ENCODE measurements at regions not wholly inside any gene's neighbourhood (a gene's known extent, or its start where the extent isn't known, plus 50 kb on each side); places are given as distances from the start of the nearest gene placed in this dataset.

DNA sequence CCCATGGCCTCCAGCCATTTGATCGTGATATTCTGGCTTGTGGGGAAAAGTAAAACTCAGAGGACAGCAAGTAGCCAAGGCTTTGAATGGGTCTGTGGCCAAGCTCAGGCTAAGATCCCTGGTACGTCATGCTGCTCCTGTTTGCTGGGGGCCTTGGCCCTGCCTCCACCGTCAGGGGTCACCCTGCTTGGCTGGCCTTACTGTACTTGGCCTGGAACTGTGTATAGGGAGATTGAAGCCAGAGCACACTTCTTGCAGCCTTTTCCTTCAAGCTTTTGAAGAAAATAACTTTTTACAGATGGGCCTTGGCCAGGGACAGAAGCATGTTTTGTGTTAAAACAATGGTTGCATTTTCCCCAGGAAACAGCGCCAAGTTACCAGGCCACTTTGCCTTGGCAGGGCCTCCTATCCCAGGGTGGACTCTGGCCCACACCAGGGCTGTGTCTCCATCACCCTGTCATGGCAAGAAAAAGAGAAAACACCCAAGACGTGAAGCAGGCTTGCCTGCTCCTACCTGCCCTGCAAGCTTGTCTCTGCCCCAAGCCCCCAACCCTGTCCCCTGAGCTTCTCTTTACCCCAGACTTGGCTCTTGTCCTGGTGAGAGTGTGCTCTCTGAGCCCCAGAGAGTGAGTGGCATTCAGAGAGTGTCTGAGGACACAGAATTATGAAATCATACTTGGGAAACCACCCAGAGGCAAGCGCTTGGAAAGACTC is 286.9 kb downstream of the GADD45G start:
- TF ChIP-seq, protein P1, sequence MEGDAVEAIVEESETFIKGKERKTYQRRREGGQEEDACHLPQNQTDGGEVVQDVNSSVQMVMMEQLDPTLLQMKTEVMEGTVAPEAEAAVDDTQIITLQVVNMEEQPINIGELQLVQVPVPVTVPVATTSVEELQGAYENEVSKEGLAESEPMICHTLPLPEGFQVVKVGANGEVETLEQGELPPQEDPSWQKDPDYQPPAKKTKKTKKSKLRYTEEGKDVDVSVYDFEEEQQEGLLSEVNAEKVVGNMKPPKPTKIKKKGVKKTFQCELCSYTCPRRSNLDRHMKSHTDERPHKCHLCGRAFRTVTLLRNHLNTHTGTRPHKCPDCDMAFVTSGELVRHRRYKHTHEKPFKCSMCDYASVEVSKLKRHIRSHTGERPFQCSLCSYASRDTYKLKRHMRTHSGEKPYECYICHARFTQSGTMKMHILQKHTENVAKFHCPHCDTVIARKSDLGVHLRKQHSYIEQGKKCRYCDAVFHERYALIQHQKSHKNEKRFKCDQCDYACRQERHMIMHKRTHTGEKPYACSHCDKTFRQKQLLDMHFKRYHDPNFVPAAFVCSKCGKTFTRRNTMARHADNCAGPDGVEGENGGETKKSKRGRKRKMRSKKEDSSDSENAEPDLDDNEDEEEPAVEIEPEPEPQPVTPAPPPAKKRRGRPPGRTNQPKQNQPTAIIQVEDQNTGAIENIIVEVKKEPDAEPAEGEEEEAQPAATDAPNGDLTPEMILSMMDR (IDR thresholded peaks at IDR 0.05; ENCODE audit: low read length) = no peak
- TF ChIP-seq EZH2 (IDR thresholded peaks at IDR 0.05; ENCODE audit: borderline replicate concordance, low read length) = no peak

Data from OCI-LY1 (cell line).